Ishikawa (cell line): ENCODE measurements at regions not wholly inside any gene's neighbourhood (a gene's known extent, or its start where the extent isn't known, plus 50 kb on each side); places are given as distances from the start of the nearest gene placed in this dataset.

Experiments used
- CREB1 ChIP-seq: IDR thresholded peaks from 2 replicates; pipeline ENCODE4 v1.6.1; 2012; ENCODE audit warnings: low read depth
- EP300 ChIP-seq: IDR thresholded peaks from 2 replicates; pipeline ENCODE4 v1.6.1; 2012; ENCODE audit warnings: borderline replicate concordance
- FOXM1 ChIP-seq: IDR thresholded peaks from 2 replicates; pipeline ENCODE4 v1.6.1; 2012; ENCODE audit warnings: low read depth, borderline replicate concordance
- MAX ChIP-seq: IDR thresholded peaks from 2 replicates; pipeline ENCODE4 v1.6.1; 2012
- RAD21 ChIP-seq: IDR thresholded peaks from 2 replicates; pipeline ENCODE4 v1.6.1; 2012; ENCODE audit warnings: low read depth
- REST ChIP-seq: IDR thresholded peaks from 2 replicates; pipeline ENCODE4 v1.6.1; 2012; ENCODE audit warnings: low read depth, mild to moderate bottlenecking
- TAF1 ChIP-seq: IDR thresholded peaks from 2 replicates; pipeline ENCODE4 v1.6.1; 2012; ENCODE audit warnings: low read depth, mild to moderate bottlenecking
- TCF12 ChIP-seq: IDR thresholded peaks from 2 replicates; pipeline ENCODE4 v1.6.1; 2012; ENCODE audit warnings: low read depth
- TEAD4 ChIP-seq: IDR thresholded peaks from 2 replicates; pipeline ENCODE4 v1.6.1; 2012
- USF1 ChIP-seq: IDR thresholded peaks from 2 replicates; pipeline ENCODE4 v1.6.1; 2012
- YY1 ChIP-seq: IDR thresholded peaks from 2 replicates; pipeline ENCODE4 v1.6.1; 2012; ENCODE audit warnings: low read depth

GRCh38 chr7:46550864-46551263, 629.8 kb upstream of the IGFBP3 start:
- TF ChIP-seq EP300 (no peak), TAF1 (no peak), MAX (no peak), FOXM1 (no peak), CREB1 (no peak), RAD21 (no peak), YY1 (no peak), USF1 (no peak), TEAD4 (no peak), TCF12 (no peak), REST (no peak)
